Cardiac fibroblast (primary cell): ENCODE measurements at regions not wholly inside any gene's neighbourhood (a gene's known extent, or its start where the extent isn't known, plus 50 kb on each side); places are given as distances from the start of the nearest gene placed in this dataset.

Experiments
- DNase-seq, 2 donors: peaks; one replicate each; pipeline versions ENCODE4 v3.0.0 to v3.0.0-alpha.2; 2010; ENCODE audit warnings: low read depth in 2 of 2
- H3K4me3 ChIP-seq, 2 donors: replicated peaks in 1 of 2; 1 replicate in 1 of 2; 2 replicates in 1 of 2; pipeline ENCODE4 v1.5.1; 2011; ENCODE audit warnings: low read depth in 2 of 2, low read length in 2 of 2, mild to moderate bottlenecking in 2 of 2, moderate library complexity in 1 of 2
- CTCF ChIP-seq: IDR thresholded peaks from one replicate; pipeline ENCODE4 v1.5.1; 2011; ENCODE audit warnings: low read depth, mild to moderate bottlenecking, low read length, inconsistent platforms

GRCh38 chr3:87486115-87486514 lies 209.7 kb upstream of the POU1F1 start:
- no peak for TF ChIP-seq CTCF
- DNase-seq: no peak
- H3K4me3 ChIP-seq: no peak overlapping the region

- no peak for TF ChIP-seq CTCF
- H3K4me3 ChIP-seq: no peak overlapping the region
- DNase-seq: no peak
Measured at GRCh38 chr3:87478716-87479115, 202.3 kb upstream of the POU1F1 start.

- no peak for DNase-seq
- H3K4me3 ChIP-seq: no peak overlapping the region
- TF ChIP-seq CTCF: no peak
Measured at GRCh38 chr3:87473944-87474343, 197.6 kb upstream of the POU1F1 start.

GRCh38 chr3:87468938-87469337 lies 192.6 kb upstream of the POU1F1 start:
- H3K4me3 ChIP-seq: no peak overlapping the region
- DNase-seq: peak in 1 of 2 donors; percentile 7
- no peak for TF ChIP-seq CTCF

- no peak for DNase-seq
- no peak for TF ChIP-seq CTCF
- no peak overlapping the region for H3K4me3 ChIP-seq
Measured at GRCh38 chr3:87468235-87468634, 191.9 kb upstream of the POU1F1 start.

- no peak for DNase-seq
- no peak for TF ChIP-seq CTCF
- no peak overlapping the region for H3K4me3 ChIP-seq
Measured at GRCh38 chr3:87462228-87462627, 185.8 kb upstream of the POU1F1 start.

GRCh38 chr3:87461443-87461842 lies 185.1 kb upstream of the POU1F1 start:
- no peak for TF ChIP-seq CTCF
- no peak for DNase-seq
- no peak overlapping the region for H3K4me3 ChIP-seq
